HG03280 (cell line): ENCODE measurements at regions not wholly inside any gene's neighbourhood (a gene's known extent, or its start where the extent isn't known, plus 50 kb on each side); places are given as distances from the start of the nearest gene placed in this dataset.

Experiments
- ATAC-seq: cut with Tn5 transposase; IDR thresholded peaks from one replicate; pipeline ENCODE4 v1.9.1; 2021; ENCODE audit warnings: mild to moderate bottlenecking, moderate library complexity; ENCODE audit not compliant: unreplicated experiment

GRCh38 chr13:55402870-55403269 lies 1737.8 kb upstream of the PRR20A start:
- ATAC-seq = no peak

GRCh38 chr13:55403887-55404487 lies 1736.7 kb upstream of the PRR20A start:
- ATAC-seq = no peak

- no peak for ATAC-seq
Measured at GRCh38 chr13:55410398-55411330, 1730.1 kb upstream of the PRR20A start.

- no peak for ATAC-seq
Measured at GRCh38 chr13:55418095-55418494, 1722.6 kb upstream of the PRR20A start.

GRCh38 chr13:55432814-55433213 lies 1707.9 kb upstream of the PRR20A start:
- no peak for ATAC-seq

- no peak for ATAC-seq
Measured at GRCh38 chr13:55437162-55437561, 1703.6 kb upstream of the PRR20A start.

- no peak for ATAC-seq
Measured at GRCh38 chr13:55439450-55439849, 1701.3 kb upstream of the PRR20A start.

- ATAC-seq = no peak
Measured at GRCh38 chr13:55440465-55441085, 1700.1 kb upstream of the PRR20A start.

GRCh38 chr13:55464222-55464621 lies 1676.5 kb upstream of the PRR20A start:
- ATAC-seq = no peak

- ATAC-seq = no peak
Measured at GRCh38 chr13:55467476-55467875, 1673.2 kb upstream of the PRR20A start.

GRCh38 chr13:55483626-55484158 lies 1657.0 kb upstream of the PRR20A start:
- ATAC-seq = no peak

GRCh38 chr13:55493297-55493696 lies 1647.4 kb upstream of the PRR20A start:
- ATAC-seq = no peak

- ATAC-seq = no peak
Measured at GRCh38 chr13:55497486-55497885, 1643.2 kb upstream of the PRR20A start.

- ATAC-seq = no peak
Measured at GRCh38 chr13:55500694-55501093, 1640.0 kb upstream of the PRR20A start.

- ATAC-seq = no peak
Measured at GRCh38 chr13:55516610-55517009, 1624.1 kb upstream of the PRR20A start.

GRCh38 chr13:55517312-55517711 lies 1623.4 kb upstream of the PRR20A start:
- no peak for ATAC-seq

- ATAC-seq = no peak
Measured at GRCh38 chr13:55528434-55528833, 1612.3 kb upstream of the PRR20A start.

- ATAC-seq = no peak
Measured at GRCh38 chr13:55534306-55534705, 1606.4 kb upstream of the PRR20A start.

- ATAC-seq = no peak
Measured at GRCh38 chr13:55538424-55538823, 1602.3 kb upstream of the PRR20A start.

GRCh38 chr13:55543053-55543452 lies 1597.7 kb upstream of the PRR20A start:
- no peak for ATAC-seq

GRCh38 chr13:55550624-55551023 lies 1590.1 kb upstream of the PRR20A start:
- no peak for ATAC-seq

- no peak for ATAC-seq
Measured at GRCh38 chr13:55553701-55554100, 1587.0 kb upstream of the PRR20A start.
